GM23338 (cell line): ENCODE measurements at regions not wholly inside any gene's neighbourhood (a gene's known extent, or its start where the extent isn't known, plus 50 kb on each side); places are given as distances from the start of the nearest gene placed in this dataset.
A peak's percentile ranks its signal among the peaks of the same experiment; 100 is the strongest.

Experiments
- ATAC-seq: fragments of 200-7000 bp; cut with Tn5 transposase; 3 replicates; pipeline ENCODE4 v1.9.1; 2020
- DNase-seq: peaks from one replicate; pipeline ENCODE4 v3.0.0-alpha.2; 2015; ENCODE audit warnings: low spot score
- H2AFZ ChIP-seq: fragments of 200-600 bp; sonication (generic); 2 replicates; pipeline ENCODE4 v1.8.0; 2016; ENCODE audit warnings: antibody characterized with exemption, mild to moderate bottlenecking, moderate library complexity
- H3F3A ChIP-seq: fragments of 200-600 bp; sonication (generic); replicated peaks from 2 replicates; pipeline ENCODE4 v1.8.0; 2017; ENCODE audit warnings: antibody characterized with exemption, mixed run types, low read depth
- H3K27ac ChIP-seq: fragments of 200-600 bp; sonication (generic); 2 replicates; pipeline ENCODE4 v1.6.1; 2016; ENCODE audit warnings: low read depth
- H3K27me3 ChIP-seq: fragments of 200-600 bp; sonication (generic); 2 replicates; pipeline ENCODE4 v1.8.0; 2016; ENCODE audit warnings: mild to moderate bottlenecking, mixed run types, moderate library complexity; ENCODE audit not compliant: insufficient read depth
- H3K36me3 ChIP-seq: fragments of 200-600 bp; sonication (generic); 2 replicates; pipeline ENCODE4 v1.8.0; 2016; ENCODE audit warnings: mild to moderate bottlenecking; ENCODE audit not compliant: insufficient read depth
- H3K4me1 ChIP-seq: fragments of 200-600 bp; sonication (generic); 2 replicates; pipeline ENCODE4 v1.8.0; 2016; ENCODE audit warnings: mild to moderate bottlenecking, moderate library complexity; ENCODE audit not compliant: insufficient read depth
- H3K4me2 ChIP-seq: fragments of 200-600 bp; sonication (generic); 2 replicates; pipeline ENCODE4 v1.7.1; 2017; ENCODE audit warnings: mixed run types
- H3K4me3 ChIP-seq: fragments of 200-600 bp; sonication (generic); 2 replicates; pipeline ENCODE4 v1.6.1; 2016; ENCODE audit warnings: mixed run types
- H3K79me2 ChIP-seq: fragments of 200-600 bp; sonication (generic); replicated peaks from 2 replicates; pipeline ENCODE4 v1.8.0; 2017; ENCODE audit warnings: mild to moderate bottlenecking; ENCODE audit not compliant: insufficient read depth
- H3K9me2 ChIP-seq: fragments of 200-600 bp; sonication (generic); 2 replicates; pipeline ENCODE4 v1.8.0; 2017; ENCODE audit not compliant: insufficient read depth
- H4K20me1 ChIP-seq: fragments of 200-600 bp; sonication (generic); replicated peaks from 2 replicates; pipeline ENCODE4 v1.8.0; 2017; ENCODE audit warnings: mild to moderate bottlenecking; ENCODE audit not compliant: insufficient read depth
- H3K27ac Mint-ChIP-seq: 2 replicates; pipeline ENCODE4 v1.8.0; 2020; ENCODE audit warnings: inconsistent platforms, mild to moderate bottlenecking, moderate library complexity, mixed read lengths
- H3K27me3 Mint-ChIP-seq: 3 replicates; pipeline ENCODE4 v1.8.0; 2022; ENCODE audit warnings: low read depth, mild to moderate bottlenecking, moderate library complexity, mixed read lengths, inconsistent platforms; ENCODE audit not compliant: insufficient read depth, poor library complexity
- H3K36me3 Mint-ChIP-seq: 3 replicates; pipeline ENCODE4 v1.8.0; 2021; ENCODE audit warnings: low read depth, mild to moderate bottlenecking, inconsistent platforms, moderate library complexity, mixed read lengths
- H3K4me1 Mint-ChIP-seq: 3 replicates; pipeline ENCODE4 v1.8.0; 2020; ENCODE audit warnings: mild to moderate bottlenecking, inconsistent platforms, mixed read lengths
- H3K4me3 Mint-ChIP-seq: 3 replicates; pipeline ENCODE4 v1.8.0; 2021; ENCODE audit warnings: moderate library complexity, mild to moderate bottlenecking, inconsistent platforms, mixed read lengths
- H3K9me3 Mint-ChIP-seq: 3 replicates; pipeline ENCODE4 v1.8.0; 2020; ENCODE audit warnings: moderate library complexity, mild to moderate bottlenecking, inconsistent platforms, mixed read lengths
- CREB1 ChIP-seq: fragments of 250-450 bp; sonication (Bioruptor Pico); IDR thresholded peaks from 2 replicates; pipeline ENCODE4 v1.5.0; 2020; ENCODE audit warnings: low read depth, mild to moderate bottlenecking, moderate library complexity
- EZH2phosphoT487 ChIP-seq: fragments of 200-600 bp; sonication (generic); IDR thresholded peaks from one replicate; pipeline ENCODE4 v1.8.1; 2018; ENCODE audit warnings: antibody characterized with exemption; ENCODE audit not compliant: unreplicated experiment
- JUNB ChIP-seq: IDR thresholded peaks from one replicate; pipeline ENCODE4 v1.6.1; 2016; ENCODE audit warnings: antibody characterized with exemption; ENCODE audit not compliant: unreplicated experiment
- NANOG ChIP-seq: IDR thresholded peaks from 2 replicates; pipeline ENCODE4 v1.6.1; 2016; ENCODE audit warnings: antibody characterized with exemption, borderline replicate concordance
- POLR2AphosphoS5 ChIP-seq: IDR thresholded peaks from 2 replicates; pipeline ENCODE4 v1.6.1; 2016; ENCODE audit warnings: antibody characterized with exemption, low read depth
- STAT1 ChIP-seq: IDR thresholded peaks from one replicate; pipeline ENCODE4 v1.6.1; 2016; ENCODE audit warnings: antibody characterized with exemption; ENCODE audit not compliant: unreplicated experiment
- ZNF114 ChIP-seq: fragments of 250-450 bp; sonication (Bioruptor Pico); IDR thresholded peaks from 2 replicates; pipeline ENCODE4 v1.5.0; 2020; ENCODE audit warnings: mild to moderate bottlenecking, moderate library complexity
- ZNF331 ChIP-seq: fragments of 250-450 bp; sonication (Bioruptor Pico); IDR thresholded peaks from 2 replicates; pipeline ENCODE4 v1.5.0; 2020; ENCODE audit warnings: low read depth, mild to moderate bottlenecking, moderate library complexity
- ZNF462 ChIP-seq: fragments of 250-450 bp; sonication (Bioruptor Pico); IDR thresholded peaks from 2 replicates; pipeline ENCODE4 v1.5.0; 2020; ENCODE audit warnings: mild to moderate bottlenecking, moderate library complexity
- TF ChIP-seq, protein P1 (sequence below): IDR thresholded peaks from one replicate; pipeline ENCODE4 v1.6.1; 2018; ENCODE audit warnings: antibody characterized with exemption; ENCODE audit not compliant: unreplicated experiment

DNA sequence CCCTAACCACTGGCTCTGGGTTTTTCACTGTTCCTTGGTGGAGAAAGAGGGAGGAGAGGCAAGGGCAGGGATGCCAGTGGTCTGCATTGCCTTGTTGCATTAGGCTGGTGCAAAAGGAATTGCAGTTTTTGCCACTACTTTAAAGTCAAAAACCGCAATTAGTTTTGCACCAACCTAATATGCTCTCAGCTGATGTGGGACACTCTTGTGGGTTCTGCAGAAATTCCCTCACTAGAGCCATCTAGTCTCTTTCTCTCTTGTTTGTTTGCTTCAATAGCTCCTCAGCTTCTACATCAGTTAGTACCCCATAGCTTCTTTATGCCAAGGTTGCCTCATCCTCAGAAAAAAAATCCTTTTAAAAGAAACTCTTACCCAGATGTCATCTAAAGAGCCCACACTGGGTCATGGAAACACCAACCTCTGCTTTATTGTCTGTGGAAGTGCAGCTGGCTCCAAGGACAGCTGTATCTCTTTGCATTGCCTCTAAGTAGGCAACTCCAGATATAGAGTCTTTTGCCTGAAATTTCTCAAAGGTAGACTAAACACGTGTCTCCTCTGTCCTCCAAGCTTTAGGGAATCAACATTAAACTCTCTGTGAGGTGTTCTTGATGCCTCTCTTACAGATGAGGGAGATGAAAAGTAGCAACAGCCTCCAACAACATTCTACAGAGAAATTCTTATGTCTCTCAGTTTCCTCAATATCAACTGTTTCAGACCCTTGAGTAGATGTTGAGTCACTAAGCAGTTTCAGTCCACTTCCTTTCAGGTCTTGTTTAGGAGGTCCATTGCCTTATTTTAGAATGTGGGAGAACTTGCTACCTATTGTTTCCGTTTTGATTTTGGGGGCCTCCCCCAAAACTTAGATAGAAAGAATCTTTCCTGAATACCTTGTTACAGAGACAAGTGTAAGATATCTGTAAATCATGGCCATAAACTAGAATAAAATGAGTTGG lies 84.9 kb upstream of the MEF2C start:
- Histone ChIP-seq H3K79me2 (no peaks in the 10 kb centered on the region), H3K36me3 (no peaks in the 10 kb centered on the region), H3K27me3 (no peaks in the 10 kb centered on the region), H4K20me1 (no peaks in the 10 kb centered on the region), H3K4me2 (no peak overlapping the region), H3K9me2 (peaks cover 12% of the 10 kb centered on the region), H3F3A (no peaks in the 10 kb centered on the region), H2AFZ (0 out of 2 replicates have a peak overlapping the region, but pooled peaks have one; percentile 9), H3K27ac (no peak overlapping the region), H3K4me3 (no peak overlapping the region), H3K4me1 (peaks cover 4% of the 10 kb centered on the region; the same call in 1 of the 2 replicates)
- H3K27me3 Mint-ChIP-seq, result no peaks in the 10 kb centered on the region
- H3K36me3 Mint-ChIP-seq, result no peaks in the 10 kb centered on the region
- no peak overlapping the region for H3K27ac Mint-ChIP-seq
- DNase-seq (no peak), ATAC-seq (no peak)
- H3K4me1 Mint-ChIP-seq, result peaks cover 6% of the 10 kb centered on the region; the same call in 2 of the 3 replicates
- no peaks in the 10 kb centered on the region for H3K9me3 Mint-ChIP-seq
- no peak overlapping the region for H3K4me3 Mint-ChIP-seq
- no peak for TF ChIP-seq ZNF114 (CRISPR knock-in tag)
- TF ChIP-seq ZNF462, result no peak
- TF ChIP-seq POLR2AphosphoS5, result no peak
- TF ChIP-seq NANOG, result no peak
- no peak for TF ChIP-seq ZNF331 (CRISPR knock-in tag)
- no peak for TF ChIP-seq JUNB
- TF ChIP-seq CREB1, result no peak
- TF ChIP-seq, protein P1, sequence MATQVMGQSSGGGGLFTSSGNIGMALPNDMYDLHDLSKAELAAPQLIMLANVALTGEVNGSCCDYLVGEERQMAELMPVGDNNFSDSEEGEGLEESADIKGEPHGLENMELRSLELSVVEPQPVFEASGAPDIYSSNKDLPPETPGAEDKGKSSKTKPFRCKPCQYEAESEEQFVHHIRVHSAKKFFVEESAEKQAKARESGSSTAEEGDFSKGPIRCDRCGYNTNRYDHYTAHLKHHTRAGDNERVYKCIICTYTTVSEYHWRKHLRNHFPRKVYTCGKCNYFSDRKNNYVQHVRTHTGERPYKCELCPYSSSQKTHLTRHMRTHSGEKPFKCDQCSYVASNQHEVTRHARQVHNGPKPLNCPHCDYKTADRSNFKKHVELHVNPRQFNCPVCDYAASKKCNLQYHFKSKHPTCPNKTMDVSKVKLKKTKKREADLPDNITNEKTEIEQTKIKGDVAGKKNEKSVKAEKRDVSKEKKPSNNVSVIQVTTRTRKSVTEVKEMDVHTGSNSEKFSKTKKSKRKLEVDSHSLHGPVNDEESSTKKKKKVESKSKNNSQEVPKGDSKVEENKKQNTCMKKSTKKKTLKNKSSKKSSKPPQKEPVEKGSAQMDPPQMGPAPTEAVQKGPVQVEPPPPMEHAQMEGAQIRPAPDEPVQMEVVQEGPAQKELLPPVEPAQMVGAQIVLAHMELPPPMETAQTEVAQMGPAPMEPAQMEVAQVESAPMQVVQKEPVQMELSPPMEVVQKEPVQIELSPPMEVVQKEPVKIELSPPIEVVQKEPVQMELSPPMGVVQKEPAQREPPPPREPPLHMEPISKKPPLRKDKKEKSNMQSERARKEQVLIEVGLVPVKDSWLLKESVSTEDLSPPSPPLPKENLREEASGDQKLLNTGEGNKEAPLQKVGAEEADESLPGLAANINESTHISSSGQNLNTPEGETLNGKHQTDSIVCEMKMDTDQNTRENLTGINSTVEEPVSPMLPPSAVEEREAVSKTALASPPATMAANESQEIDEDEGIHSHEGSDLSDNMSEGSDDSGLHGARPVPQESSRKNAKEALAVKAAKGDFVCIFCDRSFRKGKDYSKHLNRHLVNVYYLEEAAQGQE, result no peak
- TF ChIP-seq STAT1, result no peak
- TF ChIP-seq EZH2phosphoT487, result no peak
